ENCODE measurements at regions not wholly inside any gene's neighbourhood (a gene's known extent, or its start where the extent isn't known, plus 50 kb on each side); places are given as distances from the start of the nearest gene placed in this dataset.

DNA sequence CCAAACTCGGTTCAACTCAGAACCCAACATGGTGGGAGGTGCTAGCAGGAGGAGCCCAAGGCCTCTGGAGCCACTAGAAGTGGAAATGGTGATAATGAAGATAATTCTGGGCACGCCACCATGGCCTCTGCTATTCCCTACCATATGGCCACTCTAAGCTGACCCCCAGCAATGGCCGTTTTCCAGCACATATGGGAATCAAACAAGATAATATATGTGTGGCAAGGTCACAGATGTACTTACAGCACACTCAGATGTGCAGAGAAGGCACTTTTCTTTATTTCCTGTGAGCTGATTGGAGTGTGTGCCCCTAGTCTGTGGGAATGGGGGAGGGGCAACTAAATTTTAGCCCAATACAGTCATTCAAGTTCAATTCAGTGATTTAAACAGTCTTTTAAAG is 153.4 kb upstream of the LRFN2 start:
- H3K4me1 ChIP-seq (ENCODE audit: control insufficient read depth in 1 of 2, insufficient read depth in 2 of 2, low read length in 2 of 2): no peaks in the 10 kb centered on the region
- no peak overlapping the region for H3K9ac ChIP-seq (ENCODE audit: low read length)
- ChIA-PET RAD21 (ENCODE audit: low non-redundant PET in 1 of 2, low total read pairs in 2 of 2, uncharacterized antibody in 2 of 2, unreplicated experiment in 2 of 2) (no interaction called here), POLR2A (no interaction called here), CTCF (no interaction called here)
- BruUV-seq (replicated peaks): no TSS peak
- no peaks in the 10 kb centered on the region for H3K9me3 ChIP-seq (ENCODE audit: control insufficient read depth in 1 of 2, insufficient read depth in 1 of 2, low read depth in 1 of 2, low read length in 2 of 2)
- H3K79me2 ChIP-seq (ENCODE audit: insufficient read depth, low read length): no peaks in the 10 kb centered on the region
- no peak for DNase-seq (ENCODE audit: low read depth, low spot score)
- peaks cover 34% of the 10 kb centered on the region for H3K27me3 ChIP-seq (ENCODE audit: insufficient read depth, low read length)
- no peak overlapping the region for H3K4me2 ChIP-seq (ENCODE audit: low read length)
- no peak overlapping the region for H3K27ac ChIP-seq (ENCODE audit: low read depth, low read length)
- H3K36me3 ChIP-seq (ENCODE audit: control insufficient read depth in 1 of 2, insufficient read depth in 2 of 2, low read length in 2 of 2): no peaks in the 10 kb centered on the region
- no peak overlapping the region for H3K4me3 ChIP-seq (replicated peaks in 1 of 2; ENCODE audit: low read depth in 1 of 2, low read length in 2 of 2)
- intact Hi-C loops (cut with micrococcal nuclease): no loop called here
- H2AFZ ChIP-seq (ENCODE audit: low read depth, low read length, poor library complexity, severe bottlenecking): no peak overlapping the region
- no peak for ATAC-seq
- no peaks in the 10 kb centered on the region for H4K20me1 ChIP-seq (ENCODE audit: insufficient read depth)
- TF ChIP-seq, protein P1, sequence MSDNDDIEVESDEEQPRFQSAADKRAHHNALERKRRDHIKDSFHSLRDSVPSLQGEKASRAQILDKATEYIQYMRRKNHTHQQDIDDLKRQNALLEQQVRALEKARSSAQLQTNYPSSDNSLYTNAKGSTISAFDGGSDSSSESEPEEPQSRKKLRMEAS (IDR thresholded peaks at IDR 0.05): no peak
- TF ChIP-seq, protein P2, sequence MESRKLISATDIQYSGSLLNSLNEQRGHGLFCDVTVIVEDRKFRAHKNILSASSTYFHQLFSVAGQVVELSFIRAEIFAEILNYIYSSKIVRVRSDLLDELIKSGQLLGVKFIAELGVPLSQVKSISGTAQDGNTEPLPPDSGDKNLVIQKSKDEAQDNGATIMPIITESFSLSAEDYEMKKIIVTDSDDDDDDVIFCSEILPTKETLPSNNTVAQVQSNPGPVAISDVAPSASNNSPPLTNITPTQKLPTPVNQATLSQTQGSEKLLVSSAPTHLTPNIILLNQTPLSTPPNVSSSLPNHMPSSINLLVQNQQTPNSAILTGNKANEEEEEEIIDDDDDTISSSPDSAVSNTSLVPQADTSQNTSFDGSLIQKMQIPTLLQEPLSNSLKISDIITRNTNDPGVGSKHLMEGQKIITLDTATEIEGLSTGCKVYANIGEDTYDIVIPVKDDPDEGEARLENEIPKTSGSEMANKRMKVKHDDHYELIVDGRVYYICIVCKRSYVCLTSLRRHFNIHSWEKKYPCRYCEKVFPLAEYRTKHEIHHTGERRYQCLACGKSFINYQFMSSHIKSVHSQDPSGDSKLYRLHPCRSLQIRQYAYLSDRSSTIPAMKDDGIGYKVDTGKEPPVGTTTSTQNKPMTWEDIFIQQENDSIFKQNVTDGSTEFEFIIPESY (IDR thresholded peaks at IDR 0.05; ENCODE audit: extremely low read depth, insufficient replicate concordance, low read length): no peak
- TF ChIP-seq, protein P3, sequence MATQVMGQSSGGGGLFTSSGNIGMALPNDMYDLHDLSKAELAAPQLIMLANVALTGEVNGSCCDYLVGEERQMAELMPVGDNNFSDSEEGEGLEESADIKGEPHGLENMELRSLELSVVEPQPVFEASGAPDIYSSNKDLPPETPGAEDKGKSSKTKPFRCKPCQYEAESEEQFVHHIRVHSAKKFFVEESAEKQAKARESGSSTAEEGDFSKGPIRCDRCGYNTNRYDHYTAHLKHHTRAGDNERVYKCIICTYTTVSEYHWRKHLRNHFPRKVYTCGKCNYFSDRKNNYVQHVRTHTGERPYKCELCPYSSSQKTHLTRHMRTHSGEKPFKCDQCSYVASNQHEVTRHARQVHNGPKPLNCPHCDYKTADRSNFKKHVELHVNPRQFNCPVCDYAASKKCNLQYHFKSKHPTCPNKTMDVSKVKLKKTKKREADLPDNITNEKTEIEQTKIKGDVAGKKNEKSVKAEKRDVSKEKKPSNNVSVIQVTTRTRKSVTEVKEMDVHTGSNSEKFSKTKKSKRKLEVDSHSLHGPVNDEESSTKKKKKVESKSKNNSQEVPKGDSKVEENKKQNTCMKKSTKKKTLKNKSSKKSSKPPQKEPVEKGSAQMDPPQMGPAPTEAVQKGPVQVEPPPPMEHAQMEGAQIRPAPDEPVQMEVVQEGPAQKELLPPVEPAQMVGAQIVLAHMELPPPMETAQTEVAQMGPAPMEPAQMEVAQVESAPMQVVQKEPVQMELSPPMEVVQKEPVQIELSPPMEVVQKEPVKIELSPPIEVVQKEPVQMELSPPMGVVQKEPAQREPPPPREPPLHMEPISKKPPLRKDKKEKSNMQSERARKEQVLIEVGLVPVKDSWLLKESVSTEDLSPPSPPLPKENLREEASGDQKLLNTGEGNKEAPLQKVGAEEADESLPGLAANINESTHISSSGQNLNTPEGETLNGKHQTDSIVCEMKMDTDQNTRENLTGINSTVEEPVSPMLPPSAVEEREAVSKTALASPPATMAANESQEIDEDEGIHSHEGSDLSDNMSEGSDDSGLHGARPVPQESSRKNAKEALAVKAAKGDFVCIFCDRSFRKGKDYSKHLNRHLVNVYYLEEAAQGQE (IDR thresholded peaks at IDR 0.05; ENCODE audit: low read depth): no peak
- TF ChIP-seq CEBPB (IDR thresholded peaks at IDR 0.05; ENCODE audit: low read depth) (no peak), RAD21 (IDR thresholded peaks at IDR 0.05; ENCODE audit: low read depth) (no peak), ELF1 (IDR thresholded peaks at IDR 0.05; ENCODE audit: borderline replicate concordance, low read depth) (no peak), SIN3A (IDR thresholded peaks at IDR 0.05; ENCODE audit: low read depth) (no peak), EGR1 (IDR thresholded peaks at IDR 0.05; ENCODE audit: low read depth) (no peak), POLR2AphosphoS5 (IDR thresholded peaks at IDR 0.05; ENCODE audit: low read depth, low read length) (no peak), EZH2 (IDR thresholded peaks at IDR 0.05) (no peak), JUND (IDR thresholded peaks at IDR 0.05) (no peak), TCF7L2 (IDR thresholded peaks at IDR 0.05; ENCODE audit: borderline replicate concordance, extremely low read depth, insufficient read depth, insufficient read length) (no peak), SRF (IDR thresholded peaks at IDR 0.05; ENCODE audit: low read depth) (no peak), POLR2A (IDR thresholded peaks at IDR 0.05; ENCODE audit: borderline replicate concordance, extremely low read depth, insufficient read depth, insufficient read length) (no peak), SP1 (IDR thresholded peaks at IDR 0.05; ENCODE audit: low read depth) (no peak), YY1 (IDR thresholded peaks at IDR 0.05; ENCODE audit: extremely low read depth, insufficient replicate concordance, low read depth, low read length) (no peak), FOSL1 (IDR thresholded peaks at IDR 0.05; ENCODE audit: low read depth) (no peak), ZNF274 (IDR thresholded peaks at IDR 0.05; ENCODE audit: low read depth, low read length) (no peak)
- TF ChIP-seq, protein P4, sequence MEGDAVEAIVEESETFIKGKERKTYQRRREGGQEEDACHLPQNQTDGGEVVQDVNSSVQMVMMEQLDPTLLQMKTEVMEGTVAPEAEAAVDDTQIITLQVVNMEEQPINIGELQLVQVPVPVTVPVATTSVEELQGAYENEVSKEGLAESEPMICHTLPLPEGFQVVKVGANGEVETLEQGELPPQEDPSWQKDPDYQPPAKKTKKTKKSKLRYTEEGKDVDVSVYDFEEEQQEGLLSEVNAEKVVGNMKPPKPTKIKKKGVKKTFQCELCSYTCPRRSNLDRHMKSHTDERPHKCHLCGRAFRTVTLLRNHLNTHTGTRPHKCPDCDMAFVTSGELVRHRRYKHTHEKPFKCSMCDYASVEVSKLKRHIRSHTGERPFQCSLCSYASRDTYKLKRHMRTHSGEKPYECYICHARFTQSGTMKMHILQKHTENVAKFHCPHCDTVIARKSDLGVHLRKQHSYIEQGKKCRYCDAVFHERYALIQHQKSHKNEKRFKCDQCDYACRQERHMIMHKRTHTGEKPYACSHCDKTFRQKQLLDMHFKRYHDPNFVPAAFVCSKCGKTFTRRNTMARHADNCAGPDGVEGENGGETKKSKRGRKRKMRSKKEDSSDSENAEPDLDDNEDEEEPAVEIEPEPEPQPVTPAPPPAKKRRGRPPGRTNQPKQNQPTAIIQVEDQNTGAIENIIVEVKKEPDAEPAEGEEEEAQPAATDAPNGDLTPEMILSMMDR (IDR thresholded peaks at IDR 0.05 in 2 of 3, conservative IDR thresholded peaks at IDR 0.05 in 1 of 3; ENCODE audit: borderline replicate concordance in 1 of 3, insufficient read depth in 1 of 3, low read depth in 2 of 3, low read length in 2 of 3): no peak
- TF ChIP-seq, protein P5, sequence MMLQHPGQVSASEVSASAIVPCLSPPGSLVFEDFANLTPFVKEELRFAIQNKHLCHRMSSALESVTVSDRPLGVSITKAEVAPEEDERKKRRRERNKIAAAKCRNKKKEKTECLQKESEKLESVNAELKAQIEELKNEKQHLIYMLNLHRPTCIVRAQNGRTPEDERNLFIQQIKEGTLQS (IDR thresholded peaks at IDR 0.05): no peak
- no peaks in the 10 kb centered on the region for H3K9me2 ChIP-seq (ENCODE audit: insufficient read depth)

Data from HCT116 (cell line).